ENCODE measurements at regions not wholly inside any gene's neighbourhood (a gene's known extent, or its start where the extent isn't known, plus 50 kb on each side); places are given as distances from the start of the nearest gene placed in this dataset.
A peak's percentile ranks its signal among the peaks of the same experiment; 100 is the strongest.

DNA sequence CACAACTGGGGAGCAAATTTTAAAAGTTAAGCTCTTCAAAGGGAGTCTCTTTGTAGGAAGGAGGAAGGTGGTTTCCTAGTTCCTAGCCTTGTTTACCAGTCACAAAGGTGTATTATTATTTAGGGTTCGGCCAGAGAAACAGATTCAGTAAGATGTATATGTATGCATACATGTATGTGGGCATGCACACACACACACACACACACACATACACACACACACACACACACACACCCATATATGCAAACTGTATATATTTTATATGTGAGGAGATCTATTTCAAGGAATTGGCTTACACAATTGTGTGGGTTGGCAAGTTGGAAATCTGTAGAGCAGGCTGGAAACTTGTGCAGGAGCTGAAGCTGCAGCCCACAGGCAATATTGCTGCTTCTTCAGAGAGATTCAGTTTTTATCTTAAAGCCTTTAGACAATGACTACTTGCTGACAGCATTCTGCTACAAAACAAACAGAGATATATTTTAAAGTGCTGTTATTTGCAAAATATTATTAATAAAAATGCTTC, 75.3 kb upstream of the DNAH5 start:
- TF ChIP-seq CREB1 (IDR thresholded peaks at IDR 0.05; ENCODE audit: low read depth) (no peak), YY1 (IDR thresholded peaks at IDR 0.05; ENCODE audit: low read depth) (no peak), TCF12 (IDR thresholded peaks at IDR 0.05; ENCODE audit: low read depth) (no peak), EGR1 (IDR thresholded peaks at IDR 0.05) (no peak), FOXM1 (IDR thresholded peaks at IDR 0.05; ENCODE audit: borderline replicate concordance, low read depth) (no peak), ZBTB7A (IDR thresholded peaks at IDR 0.05; ENCODE audit: low read depth) (no peak), TAF1 (IDR thresholded peaks at IDR 0.05; ENCODE audit: low read depth) (no peak), TEAD4 (IDR thresholded peaks at IDR 0.05) (no peak), RAD21 (IDR thresholded peaks at IDR 0.05; ENCODE audit: low read depth) (no peak), EP300 (IDR thresholded peaks at IDR 0.05; ENCODE audit: borderline replicate concordance) (no peak), CEBPB (IDR thresholded peaks at IDR 0.05) (no peak), NFIC (IDR thresholded peaks at IDR 0.05) (no peak)
- TF ChIP-seq, protein P1, sequence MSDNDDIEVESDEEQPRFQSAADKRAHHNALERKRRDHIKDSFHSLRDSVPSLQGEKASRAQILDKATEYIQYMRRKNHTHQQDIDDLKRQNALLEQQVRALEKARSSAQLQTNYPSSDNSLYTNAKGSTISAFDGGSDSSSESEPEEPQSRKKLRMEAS (IDR thresholded peaks at IDR 0.05), result no peak
- TF ChIP-seq, protein P2, sequence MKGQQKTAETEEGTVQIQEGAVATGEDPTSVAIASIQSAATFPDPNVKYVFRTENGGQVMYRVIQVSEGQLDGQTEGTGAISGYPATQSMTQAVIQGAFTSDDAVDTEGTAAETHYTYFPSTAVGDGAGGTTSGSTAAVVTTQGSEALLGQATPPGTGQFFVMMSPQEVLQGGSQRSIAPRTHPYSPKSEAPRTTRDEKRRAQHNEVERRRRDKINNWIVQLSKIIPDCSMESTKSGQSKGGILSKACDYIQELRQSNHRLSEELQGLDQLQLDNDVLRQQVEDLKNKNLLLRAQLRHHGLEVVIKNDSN (IDR thresholded peaks at IDR 0.05), result no peak
- TF ChIP-seq, protein P3, sequence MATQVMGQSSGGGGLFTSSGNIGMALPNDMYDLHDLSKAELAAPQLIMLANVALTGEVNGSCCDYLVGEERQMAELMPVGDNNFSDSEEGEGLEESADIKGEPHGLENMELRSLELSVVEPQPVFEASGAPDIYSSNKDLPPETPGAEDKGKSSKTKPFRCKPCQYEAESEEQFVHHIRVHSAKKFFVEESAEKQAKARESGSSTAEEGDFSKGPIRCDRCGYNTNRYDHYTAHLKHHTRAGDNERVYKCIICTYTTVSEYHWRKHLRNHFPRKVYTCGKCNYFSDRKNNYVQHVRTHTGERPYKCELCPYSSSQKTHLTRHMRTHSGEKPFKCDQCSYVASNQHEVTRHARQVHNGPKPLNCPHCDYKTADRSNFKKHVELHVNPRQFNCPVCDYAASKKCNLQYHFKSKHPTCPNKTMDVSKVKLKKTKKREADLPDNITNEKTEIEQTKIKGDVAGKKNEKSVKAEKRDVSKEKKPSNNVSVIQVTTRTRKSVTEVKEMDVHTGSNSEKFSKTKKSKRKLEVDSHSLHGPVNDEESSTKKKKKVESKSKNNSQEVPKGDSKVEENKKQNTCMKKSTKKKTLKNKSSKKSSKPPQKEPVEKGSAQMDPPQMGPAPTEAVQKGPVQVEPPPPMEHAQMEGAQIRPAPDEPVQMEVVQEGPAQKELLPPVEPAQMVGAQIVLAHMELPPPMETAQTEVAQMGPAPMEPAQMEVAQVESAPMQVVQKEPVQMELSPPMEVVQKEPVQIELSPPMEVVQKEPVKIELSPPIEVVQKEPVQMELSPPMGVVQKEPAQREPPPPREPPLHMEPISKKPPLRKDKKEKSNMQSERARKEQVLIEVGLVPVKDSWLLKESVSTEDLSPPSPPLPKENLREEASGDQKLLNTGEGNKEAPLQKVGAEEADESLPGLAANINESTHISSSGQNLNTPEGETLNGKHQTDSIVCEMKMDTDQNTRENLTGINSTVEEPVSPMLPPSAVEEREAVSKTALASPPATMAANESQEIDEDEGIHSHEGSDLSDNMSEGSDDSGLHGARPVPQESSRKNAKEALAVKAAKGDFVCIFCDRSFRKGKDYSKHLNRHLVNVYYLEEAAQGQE (IDR thresholded peaks at IDR 0.05; ENCODE audit: low read depth), result no peak

DNA sequence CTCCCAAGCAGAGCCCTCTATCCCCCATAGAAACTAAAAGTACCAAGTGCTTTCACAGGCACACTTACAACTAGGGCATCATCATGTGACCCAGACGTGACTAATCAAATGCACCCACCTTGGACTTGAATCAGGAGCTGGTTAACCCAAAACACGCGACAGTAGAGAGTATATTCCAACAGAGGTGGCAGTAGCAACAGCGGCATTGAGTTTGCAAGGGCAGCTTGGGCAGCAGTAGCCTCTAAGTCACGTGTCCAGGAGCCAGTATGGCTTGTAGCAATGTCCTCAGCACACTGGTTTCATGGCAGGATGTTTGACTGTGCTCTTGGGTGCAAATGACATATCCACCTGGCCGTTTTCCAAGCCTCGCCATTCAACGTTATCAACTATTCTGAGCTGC, 73.4 kb upstream of the DNAH5 start:
- no peak for TF ChIP-seq FOXM1 (IDR thresholded peaks at IDR 0.05; ENCODE audit: borderline replicate concordance, low read depth)
- TF ChIP-seq, protein P2 (IDR thresholded peaks at IDR 0.05), result peak; percentile 59

DNA sequence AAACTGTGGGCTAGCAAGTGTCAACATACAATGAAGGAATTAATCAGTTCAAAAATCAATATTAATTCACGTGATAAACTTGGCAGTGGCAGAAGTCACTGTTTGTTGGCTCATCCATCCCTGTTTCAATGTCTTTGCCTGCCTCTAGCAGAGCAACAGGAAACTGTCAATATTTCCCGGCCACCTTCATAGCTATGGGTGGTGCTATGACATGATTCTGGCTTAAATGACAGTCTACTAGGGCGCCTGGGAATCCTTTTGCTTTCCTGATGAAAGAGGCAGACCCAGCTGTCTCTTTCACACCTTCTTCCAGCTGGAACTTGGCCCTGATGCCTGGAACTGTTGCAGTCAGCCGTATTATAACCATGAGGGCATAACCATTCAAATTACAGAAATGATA, 72.1 kb upstream of the DNAH5 start:
- TF ChIP-seq NFIC (IDR thresholded peaks at IDR 0.05), result no peak
- no peak for TF ChIP-seq ZBTB7A (IDR thresholded peaks at IDR 0.05; ENCODE audit: low read depth)
- TF ChIP-seq CEBPB (IDR thresholded peaks at IDR 0.05), result no peak
- TF ChIP-seq, protein P2 (IDR thresholded peaks at IDR 0.05), result no peak
- TF ChIP-seq, protein P1 (IDR thresholded peaks at IDR 0.05), result no peak
- no peak for TF ChIP-seq CREB1 (IDR thresholded peaks at IDR 0.05; ENCODE audit: low read depth)
- TF ChIP-seq TCF12 (IDR thresholded peaks at IDR 0.05; ENCODE audit: low read depth), result no peak
- TF ChIP-seq EGR1 (IDR thresholded peaks at IDR 0.05), result no peak
- TF ChIP-seq TAF1 (IDR thresholded peaks at IDR 0.05; ENCODE audit: low read depth), result no peak
- no peak for TF ChIP-seq RAD21 (IDR thresholded peaks at IDR 0.05; ENCODE audit: low read depth)
- no peak for TF ChIP-seq YY1 (IDR thresholded peaks at IDR 0.05; ENCODE audit: low read depth)
- TF ChIP-seq EP300 (IDR thresholded peaks at IDR 0.05; ENCODE audit: borderline replicate concordance), result no peak
- no peak for TF ChIP-seq TEAD4 (IDR thresholded peaks at IDR 0.05)
- TF ChIP-seq, protein P3 (IDR thresholded peaks at IDR 0.05; ENCODE audit: low read depth), result no peak
- TF ChIP-seq FOXM1 (IDR thresholded peaks at IDR 0.05; ENCODE audit: borderline replicate concordance, low read depth), result no peak

DNA sequence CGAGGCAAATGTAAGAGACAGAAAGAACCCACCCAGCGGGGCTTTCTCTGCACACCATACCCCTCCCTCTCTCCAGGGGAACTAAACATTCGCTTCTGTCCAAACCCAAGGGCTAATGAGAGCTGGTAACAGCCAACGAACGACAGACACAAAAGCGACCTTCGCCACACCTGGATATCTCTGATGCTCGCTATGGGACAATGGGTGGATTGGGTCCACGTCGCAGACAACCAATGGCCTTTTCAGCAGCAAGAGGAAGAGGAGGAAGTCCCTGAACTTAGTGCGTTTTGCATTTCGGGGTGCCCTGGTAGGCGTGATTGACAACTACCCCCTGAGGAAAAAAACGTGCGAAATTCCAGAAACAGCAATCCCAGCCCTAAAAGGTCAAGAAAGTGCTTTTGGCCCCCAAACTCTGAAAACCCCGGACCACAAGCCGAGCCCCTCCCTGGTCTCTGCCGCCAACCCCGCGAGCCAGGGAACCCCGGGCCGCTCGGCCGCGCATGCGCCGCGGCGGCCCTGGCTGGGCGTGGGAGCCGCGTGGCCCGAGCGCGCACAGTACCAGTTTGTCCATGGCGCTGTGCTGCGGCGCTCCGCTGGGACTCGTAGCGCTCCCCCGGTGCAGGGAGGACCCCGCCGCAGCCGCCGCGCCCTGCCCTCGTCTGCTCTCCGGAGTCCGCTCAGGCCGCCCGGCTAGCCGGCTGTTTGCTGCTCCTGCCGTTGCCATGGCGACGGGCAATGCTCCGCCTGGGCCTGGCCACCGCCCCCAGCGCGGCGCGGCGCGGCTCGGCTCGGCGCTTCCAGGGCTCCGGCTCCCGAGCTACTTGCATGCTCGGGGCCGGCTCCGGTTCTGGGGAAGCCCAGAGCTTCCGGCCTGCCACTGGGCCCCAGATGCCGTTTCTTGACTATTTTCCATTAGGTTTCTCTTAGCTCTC, 66.9 kb upstream of the DNAH5 start:
- TF ChIP-seq RAD21 (IDR thresholded peaks at IDR 0.05; ENCODE audit: low read depth) (no peak), YY1 (IDR thresholded peaks at IDR 0.05; ENCODE audit: low read depth) (peak; percentile 58; the same call in 1 of the 2 replicates)
- TF ChIP-seq, protein P2 (IDR thresholded peaks at IDR 0.05), result no peak
- TF ChIP-seq, protein P1 (IDR thresholded peaks at IDR 0.05), result peak; percentile 91

Measured in Ishikawa (cell line).